HTERT RPE-1 (cell line): ENCODE measurements at regions not wholly inside any gene's neighbourhood (a gene's known extent, or its start where the extent isn't known, plus 50 kb on each side); places are given as distances from the start of the nearest gene placed in this dataset.

Experiments used
- in situ Hi-C: fragments of 300-500 bp; cut with MboI; formaldehyde crosslinking; loops from 4 replicates; pipeline ENCODE4 v1.14.3; 2020; ENCODE audit warnings: low sequenced_read_pairs

DNA sequence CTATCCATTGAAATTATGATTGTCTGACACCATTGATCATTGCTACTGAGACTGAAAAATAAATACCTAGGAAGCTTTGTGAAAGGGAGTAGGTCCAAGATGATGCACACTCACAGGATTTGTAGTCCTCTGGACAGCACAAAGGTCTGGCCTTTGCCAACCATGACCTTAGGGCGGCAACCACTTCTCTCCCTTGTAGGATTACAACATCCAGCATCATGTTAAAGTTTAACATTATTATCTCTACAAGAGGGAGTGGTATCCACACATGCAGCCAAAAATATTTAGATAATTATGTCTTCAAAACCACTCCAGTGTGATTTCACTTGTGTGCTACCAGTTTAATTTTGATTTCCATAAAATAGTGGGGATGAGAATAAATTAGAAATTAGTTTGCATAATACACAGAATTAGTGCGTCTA lies 51.1 kb upstream of the NHSL1 start:
- in situ Hi-C loops, result no loop called here

- in situ Hi-C loops, result no loop called here
Observed at GRCh38 chr6:138554146-138554545, 54.9 kb upstream of the NHSL1 start.

DNA sequence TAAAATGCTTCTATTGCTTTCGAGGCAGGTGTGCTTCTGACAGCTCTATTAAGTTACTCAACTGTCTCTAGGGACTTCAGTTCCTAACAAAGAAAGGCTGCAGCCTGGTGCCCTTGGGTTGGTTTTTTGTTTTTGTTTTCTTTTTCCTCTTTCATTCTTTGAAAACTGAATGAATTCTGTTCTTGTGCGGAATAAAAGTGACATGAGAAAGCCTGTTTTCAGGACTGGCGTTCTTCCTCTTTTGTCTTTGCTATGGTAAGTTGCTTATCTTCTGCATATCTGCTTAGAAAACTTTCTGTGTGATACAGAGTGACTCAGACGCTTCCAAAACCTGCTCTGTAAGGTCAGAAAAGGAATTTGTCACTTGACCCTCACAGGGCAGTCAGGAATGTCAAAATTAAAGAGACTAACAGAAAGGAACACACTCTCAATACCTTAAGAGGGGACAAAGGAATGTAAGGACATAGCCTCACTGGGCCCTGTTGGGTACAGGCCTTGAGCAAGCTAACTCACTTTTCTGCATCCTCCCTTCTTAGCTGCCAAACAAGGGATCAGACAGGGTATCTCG lies 56.2 kb upstream of the NHSL1 start:
- in situ Hi-C loops, result no loop called here

- in situ Hi-C loops, result no loop called here
Observed at GRCh38 chr6:138557147-138557546, 57.9 kb upstream of the NHSL1 start.

DNA sequence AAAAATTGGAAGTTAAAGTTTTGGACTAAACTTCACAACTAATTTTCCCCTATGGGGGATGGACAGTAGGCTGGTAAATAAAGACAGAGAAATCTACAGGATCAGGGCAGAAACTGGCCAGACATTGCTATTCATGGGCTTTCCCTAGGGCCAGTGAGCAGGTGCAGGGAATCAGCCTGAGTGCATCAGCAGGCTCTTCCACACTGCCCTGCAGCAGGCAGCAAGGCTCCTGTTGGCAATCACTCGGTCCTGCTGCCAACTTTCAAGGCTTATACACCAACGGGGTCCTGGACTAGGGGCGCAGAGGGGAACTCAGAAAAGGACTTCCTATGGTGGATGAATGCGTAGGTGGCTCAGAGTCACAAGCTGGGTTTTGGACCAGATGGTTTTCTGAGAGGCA lies 59.8 kb upstream of the NHSL1 start:
- in situ Hi-C loops, result no loop called here

DNA sequence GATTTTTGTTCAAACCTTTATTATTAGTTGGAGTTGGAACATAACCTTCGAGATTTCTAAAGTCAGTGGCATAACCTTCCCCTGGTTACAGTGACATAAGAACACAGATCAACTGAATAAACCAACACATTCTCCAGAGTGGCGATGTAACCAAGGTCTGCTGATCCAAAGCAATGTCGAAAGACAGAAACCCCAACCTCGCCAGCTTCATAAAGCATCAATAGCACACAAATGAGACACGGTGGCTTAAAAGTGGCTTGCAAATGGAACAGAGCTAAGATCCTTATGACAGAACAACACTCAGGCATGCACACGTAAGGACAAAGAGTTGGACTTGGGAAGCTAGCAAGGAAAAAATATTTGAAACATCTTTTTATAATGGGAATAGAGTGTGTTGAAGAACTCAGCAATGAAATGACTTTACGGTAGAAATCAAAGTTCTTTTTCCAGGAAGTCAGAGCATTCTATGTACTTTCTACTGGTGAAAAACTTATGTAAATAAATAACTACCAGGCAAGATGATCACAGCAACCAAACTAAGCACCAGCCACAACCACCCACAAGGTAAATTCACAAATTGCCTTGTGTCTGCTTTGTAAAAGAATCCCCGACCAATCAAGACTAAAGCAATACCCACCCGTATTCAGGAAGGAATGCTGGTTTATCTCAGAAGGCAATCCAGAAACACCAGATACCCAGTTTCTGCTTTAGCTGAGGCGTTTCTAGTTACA lies 61.0 kb upstream of the NHSL1 start:
- in situ Hi-C loops, result no loop called here

GRCh38 chr6:138562691-138563090 lies 63.4 kb upstream of the NHSL1 start:
- in situ Hi-C loops, result no loop called here

- in situ Hi-C loops, result no loop called here
Observed at GRCh38 chr6:138563231-138563630, 63.9 kb upstream of the NHSL1 start.

GRCh38 chr6:138563650-138564049 lies 64.4 kb upstream of the NHSL1 start:
- in situ Hi-C loops, result no loop called here

DNA sequence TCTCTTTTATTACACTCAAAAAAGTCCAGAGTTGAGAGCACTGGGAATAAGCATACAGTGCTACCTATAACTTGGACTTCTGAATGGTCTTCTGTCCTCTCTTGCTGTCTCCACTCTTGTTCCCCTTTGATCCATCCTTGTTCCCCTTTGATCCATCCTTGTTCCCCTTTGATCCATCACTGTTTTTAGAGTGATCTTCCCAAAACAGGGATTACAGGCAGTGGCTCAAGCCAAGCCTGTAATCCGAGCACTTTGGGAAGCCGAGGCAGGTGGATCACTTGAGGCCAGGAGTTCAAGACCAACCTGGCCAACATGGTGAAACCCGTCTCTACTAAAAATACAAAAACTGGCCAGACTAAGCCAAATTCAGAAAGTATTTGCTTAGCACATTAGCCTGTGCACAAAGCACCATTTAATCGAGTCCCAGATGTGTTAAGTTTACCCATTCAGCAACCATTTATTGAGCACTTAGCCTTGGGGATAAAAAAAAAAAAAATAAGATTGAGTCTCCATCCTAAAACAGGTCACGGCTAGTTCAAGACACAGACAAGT lies 65.0 kb upstream of the NHSL1 start:
- in situ Hi-C loops, result no loop called here

DNA sequence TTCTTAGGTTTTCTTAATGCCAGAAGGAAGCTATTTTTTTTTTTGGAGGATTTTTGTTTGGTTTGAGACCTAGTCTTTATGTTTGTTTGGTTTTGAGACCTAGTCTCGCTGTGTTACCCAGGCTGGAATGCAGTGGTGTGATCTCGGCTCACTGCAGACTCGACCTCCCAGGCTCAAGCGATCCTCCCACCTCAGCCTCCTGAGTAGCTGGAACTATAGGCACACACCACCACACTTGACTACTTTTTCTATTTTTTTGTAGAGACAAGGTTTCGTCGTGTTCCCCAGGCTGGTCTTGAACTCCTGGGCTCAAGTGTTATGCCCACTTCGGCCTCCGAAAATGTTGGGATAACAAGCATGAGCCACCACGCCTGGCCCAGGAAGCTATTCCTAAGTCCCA lies 67.8 kb upstream of the NHSL1 start:
- in situ Hi-C loops, result no loop called here

DNA sequence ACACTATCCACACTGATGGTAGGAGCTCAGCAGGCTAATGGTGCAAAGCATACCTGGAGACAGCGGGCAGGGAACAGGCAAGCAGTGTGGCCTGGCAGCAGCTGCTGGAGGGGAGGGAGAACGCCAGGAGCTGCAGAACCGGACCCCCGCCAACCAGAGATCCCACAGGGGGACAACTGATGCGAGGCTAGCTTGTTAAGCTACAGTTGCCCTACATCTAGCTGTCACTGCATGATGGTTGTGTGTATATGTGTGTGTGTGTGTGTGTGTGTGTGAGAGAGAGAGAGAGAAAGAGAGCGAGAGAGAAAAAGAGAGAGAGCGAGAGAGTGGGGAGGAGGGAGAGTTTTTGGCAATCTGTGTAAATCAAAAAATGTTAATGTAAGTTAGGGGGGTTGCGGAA lies 69.7 kb upstream of the NHSL1 start:
- in situ Hi-C loops, result no loop called here

- in situ Hi-C loops, result no loop called here
Observed at GRCh38 chr6:138569554-138569953, 70.3 kb upstream of the NHSL1 start.

GRCh38 chr6:138569970-138570724 lies 70.9 kb upstream of the NHSL1 start:
- in situ Hi-C loops, result no loop called here

- in situ Hi-C loops, result no loop called here
Observed at GRCh38 chr6:138570725-138571029, 71.4 kb upstream of the NHSL1 start.

- in situ Hi-C loops, result no loop called here
Observed at GRCh38 chr6:138571181-138571580, 71.9 kb upstream of the NHSL1 start.

DNA sequence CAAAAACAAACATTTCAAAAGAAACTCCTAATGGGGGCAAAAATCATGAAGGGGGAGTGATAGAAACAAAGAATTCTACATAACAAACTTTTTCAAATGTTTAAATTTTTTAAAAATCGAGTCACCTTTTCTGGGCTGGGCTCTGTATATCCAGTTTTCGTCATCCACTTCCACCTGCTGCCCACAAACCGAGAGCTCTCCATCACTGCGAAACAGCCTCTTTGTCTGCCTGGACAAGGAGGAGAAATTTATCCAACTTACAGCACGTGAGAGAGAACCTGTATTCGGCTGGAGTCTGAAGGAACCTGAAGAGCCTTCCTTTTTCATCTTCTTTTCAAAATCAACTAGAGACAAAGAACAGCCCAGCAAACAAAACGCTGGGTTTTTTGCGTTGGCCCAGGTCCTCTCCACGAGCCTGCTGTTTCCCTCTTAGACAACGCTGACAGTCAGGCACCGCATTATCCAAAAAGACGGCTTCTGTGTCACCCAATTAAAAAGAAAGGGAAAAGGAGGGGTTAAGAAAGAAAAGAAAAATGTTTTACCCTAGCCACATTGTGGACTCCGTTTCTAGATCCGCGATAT lies 72.4 kb upstream of the NHSL1 start:
- in situ Hi-C loops, result no loop called here

- in situ Hi-C loops, result no loop called here
Observed at GRCh38 chr6:138572167-138572875, 73.0 kb upstream of the NHSL1 start.

DNA sequence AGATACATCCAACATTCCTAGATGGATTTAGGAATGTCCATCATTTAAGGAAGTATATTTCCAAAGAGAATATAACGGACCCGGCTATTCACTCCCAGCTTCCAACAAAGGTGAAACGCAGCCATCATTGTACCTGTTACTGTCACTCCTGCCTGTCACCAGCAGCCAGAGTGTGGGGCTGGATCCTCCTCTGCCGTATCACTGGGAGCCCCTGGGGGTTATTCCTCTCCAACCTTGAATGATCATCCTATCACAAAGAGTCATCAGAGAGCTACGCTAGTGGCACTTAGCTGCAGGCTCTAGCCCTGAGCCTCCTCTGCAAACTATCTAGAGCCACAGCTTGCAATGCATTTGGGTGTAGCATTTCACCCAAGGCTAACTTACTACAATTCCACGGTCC lies 73.6 kb upstream of the NHSL1 start:
- in situ Hi-C loops, result no loop called here

DNA sequence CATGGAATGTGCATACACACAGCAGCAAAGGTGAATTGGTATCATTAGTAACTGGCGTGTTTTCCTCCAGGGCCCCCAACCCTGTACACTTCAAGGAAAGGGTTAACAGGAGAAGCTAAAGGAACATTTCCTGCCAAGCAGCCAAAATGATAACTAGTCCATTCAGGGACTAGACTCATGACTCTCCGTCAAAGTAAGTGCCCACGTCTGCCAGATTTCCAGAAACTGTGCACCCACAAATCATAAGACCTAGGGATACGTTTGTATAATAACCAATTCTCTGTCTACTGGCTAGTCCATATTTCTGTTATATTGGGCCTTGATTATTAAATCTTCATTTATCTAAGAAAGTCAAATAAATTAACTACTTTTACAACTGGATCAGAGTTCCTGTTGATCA lies 76.0 kb upstream of the NHSL1 start:
- in situ Hi-C loops, result loop anchor here (25.0 kb wide), 1 partner anchor 187 kb away; the partner anchor contains the start of gene CCDC28A

DNA sequence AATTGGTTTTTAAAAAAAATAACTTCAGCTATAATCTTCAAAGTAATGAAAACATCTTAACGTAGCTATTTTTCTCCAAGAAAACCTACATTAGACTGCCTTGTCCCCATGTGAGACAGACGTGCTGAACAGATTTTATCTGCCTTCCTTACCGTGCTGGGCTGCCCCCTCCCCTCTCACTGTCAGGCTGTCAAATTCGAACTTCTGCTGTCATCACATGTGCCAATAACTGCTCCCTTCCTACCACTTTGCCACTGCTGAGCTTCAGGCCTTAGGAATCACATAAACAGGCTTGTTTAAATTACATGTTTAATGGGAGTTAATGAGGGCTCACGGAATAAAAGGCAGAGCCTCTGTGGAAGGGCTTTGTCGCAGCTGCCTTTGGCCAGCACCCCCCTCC lies 77.0 kb upstream of the NHSL1 start:
- in situ Hi-C loops, result loop anchor here (25.0 kb wide), 1 partner anchor 186 kb away; the partner anchor contains the start of gene CCDC28A
